HG02938 (cell line): ENCODE measurements at regions not wholly inside any gene's neighbourhood (a gene's known extent, or its start where the extent isn't known, plus 50 kb on each side); places are given as distances from the start of the nearest gene placed in this dataset.

Experiments used
- ATAC-seq: cut with Tn5 transposase; IDR thresholded peaks from one replicate; pipeline ENCODE4 v1.9.1; 2021; ENCODE audit warnings: mild to moderate bottlenecking, moderate library complexity; ENCODE audit not compliant: unreplicated experiment

- ATAC-seq, result no peak
These were observed 981.7 kb downstream of the NR2F1-AS1 start for GRCh38 chr5:92599217-92599810.

GRCh38 chr5:92594031-92594430 lies 987.0 kb downstream of the NR2F1-AS1 start:
- no peak for ATAC-seq

GRCh38 chr5:92588876-92589275 lies 992.1 kb downstream of the NR2F1-AS1 start:
- no peak for ATAC-seq

GRCh38 chr5:92581690-92582089 lies 999.3 kb downstream of the NR2F1-AS1 start:
- no peak for ATAC-seq

GRCh38 chr5:92581249-92581648 lies 999.8 kb downstream of the NR2F1-AS1 start:
- ATAC-seq, result no peak

- no peak for ATAC-seq
These were observed 1000.2 kb downstream of the NR2F1-AS1 start for GRCh38 chr5:92580814-92581213.

GRCh38 chr5:92574023-92574422 lies 1007.0 kb downstream of the NR2F1-AS1 start:
- no peak for ATAC-seq

GRCh38 chr5:92568522-92568921 lies 1012.5 kb downstream of the NR2F1-AS1 start:
- no peak for ATAC-seq

- ATAC-seq, result no peak
These were observed 1013.1 kb downstream of the NR2F1-AS1 start for GRCh38 chr5:92567831-92568450.

- ATAC-seq, result no peak
These were observed 1014.8 kb downstream of the NR2F1-AS1 start for GRCh38 chr5:92566113-92566786.

- no peak for ATAC-seq
These were observed 1015.3 kb downstream of the NR2F1-AS1 start for GRCh38 chr5:92565673-92566072.

GRCh38 chr5:92562065-92562464 lies 1019.0 kb downstream of the NR2F1-AS1 start:
- ATAC-seq, result no peak

- ATAC-seq, result no peak
These were observed 1019.5 kb downstream of the NR2F1-AS1 start for GRCh38 chr5:92561411-92561959.

- no peak for ATAC-seq
These were observed 1020.2 kb downstream of the NR2F1-AS1 start for GRCh38 chr5:92560698-92561401.

- no peak for ATAC-seq
These were observed 1021.2 kb downstream of the NR2F1-AS1 start for GRCh38 chr5:92559781-92560180.

- no peak for ATAC-seq
These were observed 1021.7 kb downstream of the NR2F1-AS1 start for GRCh38 chr5:92559331-92559730.

- ATAC-seq, result no peak
These were observed 1024.3 kb downstream of the NR2F1-AS1 start for GRCh38 chr5:92556747-92557146.

GRCh38 chr5:92554447-92555085 lies 1026.5 kb downstream of the NR2F1-AS1 start:
- no peak for ATAC-seq

GRCh38 chr5:92553326-92553725 lies 1027.7 kb downstream of the NR2F1-AS1 start:
- ATAC-seq, result no peak

- no peak for ATAC-seq
These were observed 1028.5 kb downstream of the NR2F1-AS1 start for GRCh38 chr5:92552206-92553160.
